ENCODE measurements at regions not wholly inside any gene's neighbourhood (a gene's known extent, or its start where the extent isn't known, plus 50 kb on each side); places are given as distances from the start of the nearest gene placed in this dataset.

DNA sequence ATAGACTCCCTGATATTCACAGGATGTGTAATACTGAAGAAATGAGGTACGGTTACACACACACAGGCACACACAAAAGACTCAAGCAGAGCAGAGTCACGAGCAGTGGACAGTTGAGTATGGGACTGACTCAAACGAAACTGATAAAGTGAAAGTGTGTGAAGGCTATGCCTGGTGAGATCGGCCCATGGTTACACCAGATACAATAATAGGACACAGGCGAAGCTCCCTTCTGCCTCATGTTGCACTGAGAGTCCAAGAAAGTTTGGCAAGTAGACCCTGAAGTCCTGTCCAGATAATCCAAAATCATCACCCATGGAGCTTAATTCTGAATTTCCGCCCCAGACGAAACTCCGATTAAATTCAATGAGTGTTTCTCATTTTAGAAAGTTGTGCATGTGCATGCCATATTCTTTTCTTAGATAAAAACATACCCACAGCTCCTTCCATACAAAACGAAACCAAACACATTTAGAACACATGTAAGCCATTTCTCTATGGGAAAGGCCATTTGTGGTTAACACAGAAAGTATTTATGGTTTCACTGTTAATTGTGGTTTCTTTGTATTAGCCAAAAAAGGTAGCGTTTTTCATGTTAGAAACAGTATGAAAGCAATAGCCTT is 567.6 kb downstream of the PLCL1 start:
- H3K27me3 Mint-ChIP-seq, result peaks cover 51% of the 10 kb centered on the region
- H3K27ac Mint-ChIP-seq, result no peak overlapping the region
- no peaks in the 10 kb centered on the region for H3K36me3 Mint-ChIP-seq
- no peaks in the 10 kb centered on the region for H3K9me3 Mint-ChIP-seq (ENCODE audit: low read depth)
- DNase-seq (peak; percentile 42), ATAC-seq (peak; percentile 83)
- H3K4me1 Mint-ChIP-seq, result peaks cover 8% of the 10 kb centered on the region
- CTCF ChIA-PET, result interaction anchor here (2.1 kb wide), 1 partner anchor 57 kb away, joined by 4 read pairs; no protein-coding TSS in a partner anchor
- H3K4me3 Mint-ChIP-seq, result peak overlapping the region; percentile 57

- Mint-ChIP-seq H3K27ac (no peak overlapping the region), H3K4me1 (peaks cover 8% of the 10 kb centered on the region), H3K27me3 (peaks cover 49% of the 10 kb centered on the region), H3K36me3 (no peaks in the 10 kb centered on the region), H3K4me3 (no peak overlapping the region), H3K9me3 (ENCODE audit: low read depth) (no peaks in the 10 kb centered on the region)
- DNase-seq, result no peak
- ATAC-seq, result no peak
- CTCF ChIA-PET, result interaction anchor here (2.1 kb wide), 1 partner anchor 56 kb away, joined by 4 read pairs; no protein-coding TSS in a partner anchor
These were observed 566.9 kb downstream of the PLCL1 start for GRCh38 chr2:198371329-198371728.

GRCh38 chr2:198368089-198368488 is 563.7 kb downstream of the PLCL1 start:
- H3K4me3 Mint-ChIP-seq, result no peak overlapping the region
- peaks cover 44% of the 10 kb centered on the region for H3K27me3 Mint-ChIP-seq
- no peaks in the 10 kb centered on the region for H3K9me3 Mint-ChIP-seq (ENCODE audit: low read depth)
- DNase-seq (no peak), ATAC-seq (no peak)
- H3K27ac Mint-ChIP-seq, result no peak overlapping the region
- H3K36me3 Mint-ChIP-seq, result no peaks in the 10 kb centered on the region
- H3K4me1 Mint-ChIP-seq, result peaks cover 8% of the 10 kb centered on the region
- CTCF ChIA-PET, result interaction anchor here (1.6 kb wide), 1 partner anchor 53 kb away, joined by 4 read pairs; no protein-coding TSS in a partner anchor

DNA sequence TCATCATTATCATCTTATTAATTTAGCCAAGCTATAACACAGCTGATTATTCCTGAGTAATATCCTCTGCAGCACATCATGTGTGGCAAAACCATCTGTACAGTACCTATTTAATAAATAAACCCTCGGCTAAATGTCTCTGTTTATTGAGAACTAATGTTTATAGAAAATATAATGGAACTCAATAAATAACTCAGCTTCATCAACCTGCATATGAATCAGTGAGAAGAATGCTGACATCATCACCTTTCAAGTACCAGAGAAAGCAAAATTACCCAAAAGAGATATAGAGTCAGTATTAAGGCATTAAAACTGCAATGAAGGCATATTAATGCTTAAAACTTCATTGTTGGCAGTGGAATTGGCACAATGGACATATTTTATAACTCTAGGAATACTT is 558.3 kb downstream of the PLCL1 start:
- H3K9me3 Mint-ChIP-seq (ENCODE audit: low read depth), result no peaks in the 10 kb centered on the region
- no peaks in the 10 kb centered on the region for H3K36me3 Mint-ChIP-seq
- CTCF ChIA-PET, result no interaction called here
- no peak overlapping the region for H3K27ac Mint-ChIP-seq
- H3K4me3 Mint-ChIP-seq, result no peak overlapping the region
- ATAC-seq, result no peak
- DNase-seq, result no peak
- H3K27me3 Mint-ChIP-seq, result peaks cover 35% of the 10 kb centered on the region
- H3K4me1 Mint-ChIP-seq, result no peaks in the 10 kb centered on the region

DNA sequence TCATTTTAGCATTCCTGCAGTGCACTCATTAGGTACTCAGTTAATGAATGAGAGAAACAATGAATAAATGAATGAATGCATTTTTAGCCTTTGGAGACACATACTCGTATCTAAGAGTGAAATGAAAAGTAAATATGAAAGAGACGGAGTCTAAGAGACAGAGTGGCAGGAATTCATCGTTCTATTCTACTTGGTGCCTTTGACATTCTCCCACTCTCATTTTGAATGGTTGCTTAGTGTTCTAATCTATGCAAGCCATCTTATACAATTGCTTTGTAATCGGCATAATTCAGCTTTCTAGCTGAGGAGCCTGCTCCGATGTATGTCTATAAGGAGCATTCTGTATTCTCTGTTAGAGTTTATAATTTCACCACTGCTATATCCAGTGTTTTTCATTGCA is 554.9 kb downstream of the PLCL1 start:
- H3K9me3 Mint-ChIP-seq (ENCODE audit: low read depth), result no peaks in the 10 kb centered on the region
- H3K4me3 Mint-ChIP-seq, result no peak overlapping the region
- no peaks in the 10 kb centered on the region for H3K36me3 Mint-ChIP-seq
- peaks cover 27% of the 10 kb centered on the region for H3K27me3 Mint-ChIP-seq
- DNase-seq, result no peak
- no peak overlapping the region for H3K27ac Mint-ChIP-seq
- CTCF ChIA-PET, result no interaction called here
- ATAC-seq, result no peak
- H3K4me1 Mint-ChIP-seq, result no peaks in the 10 kb centered on the region

- no peaks in the 10 kb centered on the region for H3K36me3 Mint-ChIP-seq
- H3K27me3 Mint-ChIP-seq, result peaks cover 24% of the 10 kb centered on the region
- H3K9me3 Mint-ChIP-seq (ENCODE audit: low read depth), result no peaks in the 10 kb centered on the region
- H3K27ac Mint-ChIP-seq, result no peak overlapping the region
- ATAC-seq (no peak), DNase-seq (no peak)
- H3K4me3 Mint-ChIP-seq, result no peak overlapping the region
- no peaks in the 10 kb centered on the region for H3K4me1 Mint-ChIP-seq
- CTCF ChIA-PET, result no interaction called here
These were observed 551.8 kb downstream of the PLCL1 start for GRCh38 chr2:198356157-198356556.

- H3K4me1 Mint-ChIP-seq, result no peaks in the 10 kb centered on the region
- no peak for ATAC-seq
- DNase-seq, result no peak
- no peaks in the 10 kb centered on the region for H3K36me3 Mint-ChIP-seq
- H3K27me3 Mint-ChIP-seq, result peaks cover 16% of the 10 kb centered on the region
- no peaks in the 10 kb centered on the region for H3K9me3 Mint-ChIP-seq (ENCODE audit: low read depth)
- H3K4me3 Mint-ChIP-seq, result no peak overlapping the region
- no peak overlapping the region for H3K27ac Mint-ChIP-seq
- CTCF ChIA-PET, result no interaction called here
These were observed 547.3 kb downstream of the PLCL1 start for GRCh38 chr2:198351647-198352046.

DNA sequence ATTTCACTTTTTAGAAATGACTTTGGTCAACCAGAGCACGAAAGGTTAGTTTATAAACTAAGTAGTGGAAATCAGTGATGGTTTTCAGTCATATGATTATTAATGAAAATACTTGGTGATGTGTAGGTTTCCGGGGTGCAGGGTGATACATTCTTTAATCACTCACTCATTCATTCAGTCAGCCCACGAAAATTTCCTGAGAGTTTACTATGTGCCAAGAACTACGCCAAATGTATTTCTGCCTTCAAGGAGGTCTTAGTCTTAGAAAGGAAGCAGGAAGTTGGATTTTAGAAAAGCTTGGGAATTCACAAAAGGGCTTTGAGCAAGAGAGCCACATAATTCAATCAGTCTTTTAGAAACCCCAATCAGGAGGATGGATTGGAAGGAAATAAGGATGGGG is 543.6 kb downstream of the PLCL1 start:
- Mint-ChIP-seq H3K27me3 (peaks cover 24% of the 10 kb centered on the region), H3K27ac (no peak overlapping the region), H3K9me3 (ENCODE audit: low read depth) (no peaks in the 10 kb centered on the region), H3K36me3 (no peaks in the 10 kb centered on the region), H3K4me1 (no peaks in the 10 kb centered on the region), H3K4me3 (no peak overlapping the region)
- CTCF ChIA-PET, result no interaction called here
- DNase-seq (no peak), ATAC-seq (no peak)

- Mint-ChIP-seq H3K27me3 (peaks cover 22% of the 10 kb centered on the region), H3K27ac (no peak overlapping the region), H3K9me3 (ENCODE audit: low read depth) (no peaks in the 10 kb centered on the region), H3K36me3 (no peaks in the 10 kb centered on the region), H3K4me1 (no peaks in the 10 kb centered on the region), H3K4me3 (no peak overlapping the region)
- CTCF ChIA-PET, result interaction anchor here (1.1 kb wide), 1 partner anchor 13 kb away, joined by 3 read pairs; no protein-coding TSS in a partner anchor
- no peak for DNase-seq
- ATAC-seq, result no peak
These were observed 543.0 kb downstream of the PLCL1 start for GRCh38 chr2:198347349-198347748.

DNA sequence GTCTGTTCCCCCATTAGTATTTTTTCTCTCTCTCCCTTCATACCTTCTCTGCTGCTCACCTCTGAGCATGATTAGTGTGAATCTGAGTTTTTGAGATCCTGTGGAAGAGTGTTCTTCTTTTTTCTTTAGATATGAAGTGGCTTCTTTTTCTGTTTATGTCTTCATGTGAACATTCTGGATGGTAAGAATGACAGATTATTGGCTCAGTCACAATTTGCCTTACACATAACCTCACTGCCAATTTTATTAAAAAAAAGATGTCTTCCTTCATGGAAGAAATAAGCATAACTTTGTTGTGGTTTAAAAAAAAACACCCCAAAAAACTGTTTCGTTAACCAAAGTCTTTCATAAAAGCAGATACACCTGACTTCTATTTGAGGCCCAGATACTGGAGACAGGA is 539.1 kb downstream of the PLCL1 start:
- Mint-ChIP-seq H3K9me3 (ENCODE audit: low read depth) (no peaks in the 10 kb centered on the region), H3K36me3 (no peaks in the 10 kb centered on the region), H3K27ac (no peak overlapping the region), H3K4me1 (no peaks in the 10 kb centered on the region), H3K27me3 (peaks cover 29% of the 10 kb centered on the region), H3K4me3 (no peak overlapping the region)
- DNase-seq (no peak), ATAC-seq (no peak)
- CTCF ChIA-PET, result interaction anchor here (0.8 kb wide), 1 partner anchor 34 kb away, joined by 4 read pairs; no protein-coding TSS in a partner anchor

GRCh38 chr2:198340846-198341245 is 536.5 kb downstream of the PLCL1 start:
- H3K27ac Mint-ChIP-seq, result no peak overlapping the region
- CTCF ChIA-PET, result no interaction called here
- no peak overlapping the region for H3K4me3 Mint-ChIP-seq
- no peaks in the 10 kb centered on the region for H3K4me1 Mint-ChIP-seq
- no peak for ATAC-seq
- no peak for DNase-seq
- no peaks in the 10 kb centered on the region for H3K36me3 Mint-ChIP-seq
- H3K27me3 Mint-ChIP-seq, result peaks cover 39% of the 10 kb centered on the region
- no peaks in the 10 kb centered on the region for H3K9me3 Mint-ChIP-seq (ENCODE audit: low read depth)

DNA sequence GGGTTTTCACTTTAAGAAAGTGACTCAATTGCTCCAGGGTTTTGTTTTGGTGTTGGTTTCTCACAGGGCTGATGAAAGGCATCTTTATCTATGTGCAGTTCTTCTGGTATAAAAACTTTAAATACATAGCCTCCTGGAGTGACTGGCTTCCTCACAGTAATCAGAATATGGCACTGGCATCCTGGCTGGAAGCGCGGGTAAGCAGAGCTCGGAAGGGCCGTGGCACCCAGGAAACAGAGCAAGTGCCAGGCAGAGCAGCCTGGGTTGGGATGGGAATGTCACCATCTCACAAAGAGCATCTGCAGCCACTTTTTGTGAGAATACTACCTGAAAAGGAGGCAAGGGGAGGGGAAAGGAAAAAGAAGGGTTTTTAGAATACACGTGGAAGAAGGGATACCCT is 534.7 kb downstream of the PLCL1 start:
- peaks cover 36% of the 10 kb centered on the region for H3K27me3 Mint-ChIP-seq
- H3K4me1 Mint-ChIP-seq, result no peaks in the 10 kb centered on the region
- CTCF ChIA-PET, result no interaction called here
- DNase-seq, result no peak
- ATAC-seq, result no peak
- H3K36me3 Mint-ChIP-seq, result no peaks in the 10 kb centered on the region
- H3K4me3 Mint-ChIP-seq, result no peak overlapping the region
- no peak overlapping the region for H3K27ac Mint-ChIP-seq
- no peaks in the 10 kb centered on the region for H3K9me3 Mint-ChIP-seq (ENCODE audit: low read depth)

- H3K4me1 Mint-ChIP-seq, result no peaks in the 10 kb centered on the region
- no peak for ATAC-seq
- no peak overlapping the region for H3K27ac Mint-ChIP-seq
- no peaks in the 10 kb centered on the region for H3K36me3 Mint-ChIP-seq
- no peak for DNase-seq
- no peaks in the 10 kb centered on the region for H3K9me3 Mint-ChIP-seq (ENCODE audit: low read depth)
- H3K27me3 Mint-ChIP-seq, result peaks cover 38% of the 10 kb centered on the region
- CTCF ChIA-PET, result no interaction called here
- H3K4me3 Mint-ChIP-seq, result no peak overlapping the region
These were observed 533.0 kb downstream of the PLCL1 start for GRCh38 chr2:198337368-198337767.

DNA sequence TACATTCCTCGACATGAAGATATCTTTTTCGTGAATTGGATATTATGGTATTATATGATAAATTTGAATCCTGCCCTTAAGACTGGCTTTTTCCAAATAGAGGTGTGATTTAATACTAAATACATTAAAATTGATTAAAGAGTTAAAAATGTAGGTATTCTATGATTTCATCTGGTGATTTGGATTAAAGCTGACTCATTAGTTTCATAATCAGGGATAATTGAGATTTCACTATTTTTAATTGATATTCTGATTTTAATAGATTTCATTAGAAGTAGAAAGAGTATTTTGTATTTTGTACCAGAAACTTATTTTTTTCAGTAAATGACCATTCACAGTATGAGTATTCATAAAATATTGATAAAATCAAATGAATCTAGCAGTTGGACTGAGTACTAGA is 524.1 kb downstream of the PLCL1 start:
- no peaks in the 10 kb centered on the region for H3K36me3 Mint-ChIP-seq
- CTCF ChIA-PET, result no interaction called here
- H3K4me3 Mint-ChIP-seq, result no peak overlapping the region
- no peaks in the 10 kb centered on the region for H3K9me3 Mint-ChIP-seq (ENCODE audit: low read depth)
- H3K27me3 Mint-ChIP-seq, result peaks cover 42% of the 10 kb centered on the region
- peaks cover 24% of the 10 kb centered on the region for H3K4me1 Mint-ChIP-seq
- H3K27ac Mint-ChIP-seq, result no peak overlapping the region
- ATAC-seq, result no peak
- DNase-seq, result no peak
